ENCODE measurements at regions not wholly inside any gene's neighbourhood (a gene's known extent, or its start where the extent isn't known, plus 50 kb on each side); places are given as distances from the start of the nearest gene placed in this dataset.

DNA sequence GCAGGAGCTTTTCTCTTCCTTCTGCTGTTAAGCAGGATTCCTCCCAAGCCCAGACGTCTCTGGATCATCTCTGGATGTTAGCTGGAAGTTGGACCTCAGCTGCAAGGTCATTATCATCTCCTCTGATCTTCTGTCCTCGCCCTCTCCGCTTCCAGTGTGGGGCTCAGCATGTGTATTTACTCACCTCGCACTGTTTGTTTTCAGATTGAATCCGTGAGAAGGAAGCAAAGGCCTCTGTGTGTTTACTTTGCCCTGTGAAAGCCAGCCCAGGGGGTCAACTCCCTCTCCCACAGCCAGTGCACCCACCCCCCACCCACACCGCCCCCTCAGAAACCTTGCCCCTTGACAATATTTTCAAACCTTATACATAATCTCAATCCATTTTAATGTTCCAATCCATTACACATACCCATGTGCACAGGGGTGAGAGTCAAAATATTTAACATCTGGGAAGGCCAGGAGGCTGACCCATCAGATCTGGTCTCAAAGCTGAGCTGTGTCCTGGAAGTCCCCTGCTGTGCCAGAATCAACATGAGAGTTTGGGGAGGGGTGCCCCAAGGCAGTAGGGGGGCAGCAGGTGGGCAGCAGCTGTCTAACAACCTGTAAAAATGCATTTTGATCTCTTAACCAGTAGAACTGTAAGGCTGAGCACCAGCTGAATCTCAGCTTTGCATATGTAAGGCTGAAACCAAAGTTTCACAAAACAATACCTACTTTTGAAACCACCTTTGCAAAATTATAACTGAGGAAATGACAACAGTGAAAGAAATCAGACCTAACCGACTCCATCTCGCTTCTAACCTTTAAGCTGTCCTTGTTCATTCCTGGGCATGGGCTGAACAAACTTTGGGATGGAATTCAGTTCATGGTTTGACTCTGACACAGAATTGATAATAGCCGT lies 157.9 kb downstream of the ZNF664 start:
- Histone ChIP-seq H3K9me3 (replicated peaks; ENCODE audit: control insufficient read depth, insufficient read depth, low read depth, low read length) (no peaks in the 10 kb centered on the region), H4K20me1 (replicated peaks; ENCODE audit: control insufficient read depth, insufficient read depth, low read length) (0 out of 2 replicates have a peak, but pooled peaks cover 3% of the 10 kb centered on the region), H3K36me3 (ENCODE audit: control insufficient read depth, insufficient read depth, low read length) (no peaks in the 10 kb centered on the region), H3K79me2 (ENCODE audit: control insufficient read depth, insufficient read depth, low read length) (no peaks in the 10 kb centered on the region), H3K9ac (ENCODE audit: insufficient read depth in 1 of 2, low read depth in 2 of 2, low read length in 2 of 2) (no peak overlapping the region), H2AFZ (ENCODE audit: low read depth, low read length) (no peak overlapping the region), H3K4me2 (ENCODE audit: insufficient read depth, low read length) (no peak overlapping the region), H3K4me1 (replicated peaks in 1 of 2; ENCODE audit: control insufficient read depth in 2 of 2, insufficient read depth in 2 of 2, low read length in 2 of 2) (no peaks in the 10 kb centered on the region), H3K9me1 (ENCODE audit: control insufficient read depth, insufficient read depth, low read length) (no peaks in the 10 kb centered on the region), H3K27me3 (ENCODE audit: control insufficient read depth in 2 of 2, insufficient read depth in 2 of 2, low read length in 2 of 2) (peaks cover 14 to 60% of the 10 kb centered on the region in 2 experiments), H3K4me3 (no peak overlapping the region), H3K27ac (ENCODE audit: extremely low read depth, low read depth, low read length) (no peak overlapping the region)
- TF ChIP-seq ARID1B (IDR thresholded peaks at IDR 0.05) = no peak
- TF ChIP-seq FOXA3 (CRISPR knock-in tag; conservative IDR thresholded peaks at IDR 0.05 in 1 of 2, IDR thresholded peaks at IDR 0.05 in 1 of 2) = peak in 1 of 2 experiments; percentile 49; a peak in 1 of 4 replicates
- no TSS peak for BruUV-seq (replicated peaks)
- in situ Hi-C loops (cut with MboI) = no loop called here
- 0% methylated on average over 7 of the region's 9 CpGs for WGBS (ENCODE audit: insufficient coverage, low coverage, missing lambda C conversion rate)
- ATAC-seq = no peak
- POLR2A ChIA-PET = interaction anchor here (0.5 to 1.2 kb wide), 5 partner anchors 9 to 187 kb away, joined by 3 to 5 read pairs (median 3); no protein-coding TSS in a partner anchor
- no peak for FAIRE-seq
- no peak for DNase-seq (ENCODE audit: extremely low read depth in 1 of 4, low spot score in 3 of 4)
- CTCF ChIA-PET (ENCODE audit: low intra/inter-chr PET ratio) = no interaction called here
- intact Hi-C loops (cut with micrococcal nuclease) = no loop called here

DNA sequence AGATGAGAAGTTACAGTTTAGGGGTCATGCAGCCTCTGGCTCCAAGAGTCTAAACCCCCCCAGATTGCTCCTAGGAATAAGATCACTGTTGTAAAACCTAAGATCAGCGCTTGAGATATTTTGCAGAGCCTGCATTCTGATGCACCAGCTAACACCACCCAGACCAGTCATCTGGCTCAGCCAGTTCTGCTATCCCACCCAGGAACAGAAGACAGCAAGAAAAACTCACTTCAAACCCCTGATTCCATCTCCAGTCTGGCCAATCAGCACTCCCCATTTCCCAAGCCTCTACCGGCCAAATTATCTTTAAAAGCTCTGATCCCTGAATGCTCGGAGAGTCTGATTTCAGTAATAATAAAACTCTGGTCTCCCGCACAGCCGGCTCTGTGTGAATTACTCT lies 158.6 kb downstream of the ZNF664 start:
- no peaks in the 10 kb centered on the region for H3K79me2 ChIP-seq (ENCODE audit: control insufficient read depth, insufficient read depth, low read length)

More for the DNA sequence above, 158.6 kb downstream of the ZNF664 start:
- Histone ChIP-seq H3K9me3 (replicated peaks; ENCODE audit: control insufficient read depth, insufficient read depth, low read depth, low read length) (no peaks in the 10 kb centered on the region), H4K20me1 (replicated peaks; ENCODE audit: control insufficient read depth, insufficient read depth, low read length) (0 out of 2 replicates have a peak, but pooled peaks cover 3% of the 10 kb centered on the region), H3K9ac (ENCODE audit: insufficient read depth in 1 of 2, low read depth in 2 of 2, low read length in 2 of 2) (no peak overlapping the region), H3K36me3 (ENCODE audit: control insufficient read depth, insufficient read depth, low read length) (no peaks in the 10 kb centered on the region), H3K27ac (ENCODE audit: extremely low read depth, low read depth, low read length) (no peak overlapping the region), H3K4me3 (no peak overlapping the region), H3K27me3 (ENCODE audit: control insufficient read depth in 2 of 2, insufficient read depth in 2 of 2, low read length in 2 of 2) (peaks cover 9 to 53% of the 10 kb centered on the region in 2 experiments), H3K4me1 (replicated peaks in 1 of 2; ENCODE audit: control insufficient read depth in 2 of 2, insufficient read depth in 2 of 2, low read length in 2 of 2) (no peaks in the 10 kb centered on the region), H2AFZ (ENCODE audit: low read depth, low read length) (no peak overlapping the region), H3K9me1 (ENCODE audit: control insufficient read depth, insufficient read depth, low read length) (no peaks in the 10 kb centered on the region), H3K4me2 (ENCODE audit: insufficient read depth, low read length) (no peak overlapping the region)
- no TSS peak for BruUV-seq (replicated peaks)
- in situ Hi-C loops (cut with MboI) = no loop called here
- intact Hi-C loops (cut with micrococcal nuclease) = no loop called here
- WGBS (ENCODE audit: insufficient coverage, low coverage, missing lambda C conversion rate) = 0% methylated on average over 5 of the region's 5 CpGs
- FAIRE-seq (no peak), DNase-seq (ENCODE audit: extremely low read depth in 1 of 4, low spot score in 3 of 4) (no peak), ATAC-seq (no peak)
- ChIA-PET POLR2A (interaction anchor here (0.5 to 1.1 kb wide), 4 partner anchors 9 to 187 kb away, joined by 3 to 5 read pairs (median 3); no protein-coding TSS in a partner anchor), CTCF (ENCODE audit: low intra/inter-chr PET ratio) (interaction anchor here (0.7 kb wide), 1 partner anchor 28 kb away, joined by 4 read pairs; no protein-coding TSS in a partner anchor)
- no peak for TF ChIP-seq ZKSCAN8 (CRISPR knock-in tag; IDR thresholded peaks at IDR 0.05)
- no peak for TF ChIP-seq PHF8 (IDR thresholded peaks at IDR 0.05; ENCODE audit: borderline replicate concordance, low read length)
- TF ChIP-seq, protein P1, sequence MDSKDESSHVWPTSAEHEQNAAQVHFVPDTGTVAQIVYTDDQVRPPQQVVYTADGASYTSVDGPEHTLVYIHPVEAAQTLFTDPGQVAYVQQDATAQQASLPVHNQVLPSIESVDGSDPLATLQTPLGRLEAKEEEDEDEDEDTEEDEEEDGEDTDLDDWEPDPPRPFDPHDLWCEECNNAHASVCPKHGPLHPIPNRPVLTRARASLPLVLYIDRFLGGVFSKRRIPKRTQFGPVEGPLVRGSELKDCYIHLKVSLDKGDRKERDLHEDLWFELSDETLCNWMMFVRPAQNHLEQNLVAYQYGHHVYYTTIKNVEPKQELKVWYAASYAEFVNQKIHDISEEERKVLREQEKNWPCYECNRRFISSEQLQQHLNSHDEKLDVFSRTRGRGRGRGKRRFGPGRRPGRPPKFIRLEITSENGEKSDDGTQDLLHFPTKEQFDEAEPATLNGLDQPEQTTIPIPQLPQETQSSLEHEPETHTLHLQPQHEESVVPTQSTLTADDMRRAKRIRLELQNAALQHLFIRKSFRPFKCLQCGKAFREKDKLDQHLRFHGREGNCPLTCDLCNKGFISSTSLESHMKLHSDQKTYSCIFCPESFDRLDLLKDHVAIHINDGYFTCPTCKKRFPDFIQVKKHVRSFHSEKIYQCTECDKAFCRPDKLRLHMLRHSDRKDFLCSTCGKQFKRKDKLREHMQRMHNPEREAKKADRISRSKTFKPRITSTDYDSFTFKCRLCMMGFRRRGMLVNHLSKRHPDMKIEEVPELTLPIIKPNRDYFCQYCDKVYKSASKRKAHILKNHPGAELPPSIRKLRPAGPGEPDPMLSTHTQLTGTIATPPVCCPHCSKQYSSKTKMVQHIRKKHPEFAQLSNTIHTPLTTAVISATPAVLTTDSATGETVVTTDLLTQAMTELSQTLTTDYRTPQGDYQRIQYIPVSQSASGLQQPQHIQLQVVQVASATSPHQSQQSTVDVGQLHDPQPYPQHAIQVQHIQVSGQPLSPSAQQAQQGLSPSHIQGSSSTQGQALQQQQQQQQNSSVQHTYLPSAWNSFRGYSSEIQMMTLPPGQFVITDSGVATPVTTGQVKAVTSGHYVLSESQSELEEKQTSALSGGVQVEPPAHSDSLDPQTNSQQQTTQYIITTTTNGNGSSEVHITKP (IDR thresholded peaks at IDR 0.05; ENCODE audit: partially characterized antibody) = no peak
- TF ChIP-seq, protein P2, sequence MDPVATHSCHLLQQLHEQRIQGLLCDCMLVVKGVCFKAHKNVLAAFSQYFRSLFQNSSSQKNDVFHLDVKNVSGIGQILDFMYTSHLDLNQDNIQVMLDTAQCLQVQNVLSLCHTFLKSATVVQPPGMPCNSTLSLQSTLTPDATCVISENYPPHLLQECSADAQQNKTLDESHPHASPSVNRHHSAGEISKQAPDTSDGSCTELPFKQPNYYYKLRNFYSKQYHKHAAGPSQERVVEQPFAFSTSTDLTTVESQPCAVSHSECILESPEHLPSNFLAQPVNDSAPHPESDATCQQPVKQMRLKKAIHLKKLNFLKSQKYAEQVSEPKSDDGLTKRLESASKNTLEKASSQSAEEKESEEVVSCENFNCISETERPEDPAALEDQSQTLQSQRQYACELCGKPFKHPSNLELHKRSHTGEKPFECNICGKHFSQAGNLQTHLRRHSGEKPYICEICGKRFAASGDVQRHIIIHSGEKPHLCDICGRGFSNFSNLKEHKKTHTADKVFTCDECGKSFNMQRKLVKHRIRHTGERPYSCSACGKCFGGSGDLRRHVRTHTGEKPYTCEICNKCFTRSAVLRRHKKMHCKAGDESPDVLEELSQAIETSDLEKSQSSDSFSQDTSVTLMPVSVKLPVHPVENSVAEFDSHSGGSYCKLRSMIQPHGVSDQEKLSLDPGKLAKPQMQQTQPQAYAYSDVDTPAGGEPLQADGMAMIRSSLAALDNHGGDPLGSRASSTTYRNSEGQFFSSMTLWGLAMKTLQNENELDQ (CRISPR knock-in tag; IDR thresholded peaks at IDR 0.05; ENCODE audit: borderline replicate concordance) = no peak
- no peak for TF ChIP-seq CEBPB (tag; IDR thresholded peaks at IDR 0.05)
